Neuronal stem cell (in vitro differentiated cells): ENCODE measurements at regions not wholly inside any gene's neighbourhood (a gene's known extent, or its start where the extent isn't known, plus 50 kb on each side); places are given as distances from the start of the nearest gene placed in this dataset.

ENCODE experiments used
- DNase-seq: peaks from one replicate; pipeline ENCODE4 v3.0.0-alpha.2; 2013; ENCODE audit warnings: low spot score
- H2AFZ ChIP-seq: one replicate; pipeline ENCODE4 v1.6.1; 2013; ENCODE audit warnings: mild to moderate bottlenecking, low read length, inconsistent platforms
- H2AK5ac ChIP-seq: 2 replicates; pipeline ENCODE4 v1.6.1; 2013; ENCODE audit warnings: low read depth, mild to moderate bottlenecking, inconsistent platforms, low read length, moderate library complexity, mixed read lengths
- H2BK120ac ChIP-seq: 2 replicates; pipeline ENCODE4 v1.6.1; 2013; ENCODE audit warnings: low read depth, mild to moderate bottlenecking, inconsistent platforms, low read length, moderate library complexity, mixed read lengths
- H2BK12ac ChIP-seq: one replicate; pipeline ENCODE4 v1.6.1; 2013; ENCODE audit warnings: low read length, inconsistent platforms
- H2BK15ac ChIP-seq: 2 replicates; pipeline ENCODE4 v1.6.1; 2013; ENCODE audit warnings: mild to moderate bottlenecking, low read length, inconsistent platforms, mixed read lengths
- H2BK5ac ChIP-seq: one replicate; pipeline ENCODE4 v1.6.1; 2013; ENCODE audit warnings: inconsistent platforms, mild to moderate bottlenecking, low read length, moderate library complexity
- H3K14ac ChIP-seq: one replicate; pipeline ENCODE4 v1.6.1; 2013; ENCODE audit warnings: low read length, inconsistent platforms
- H3K18ac ChIP-seq: 2 replicates; pipeline ENCODE4 v1.6.1; 2013; ENCODE audit warnings: low read length, inconsistent platforms
- H3K23ac ChIP-seq: 2 replicates; pipeline ENCODE4 v1.6.1; 2013; ENCODE audit warnings: low read depth, mild to moderate bottlenecking, mixed read lengths, low read length, inconsistent platforms; ENCODE audit not compliant: poor library complexity
- H3K27ac ChIP-seq: replicated peaks from 3 replicates; pipeline ENCODE4 v1.5.1; 2013; ENCODE audit warnings: low read length, inconsistent platforms
- H3K27me3 ChIP-seq, 3 experiments: 2 replicates each; pipeline ENCODE4 v1.6.1; 2013; ENCODE audit warnings: low read length in 3 of 3, mild to moderate bottlenecking in 2 of 3, inconsistent platforms in 1 of 3, low read depth in 1 of 3, mixed read lengths in 1 of 3, moderate library complexity in 1 of 3; ENCODE audit not compliant: control insufficient read depth in 3 of 3, insufficient read depth in 3 of 3
- H3K36me3 ChIP-seq, 2 donors: replicated peaks in 1 of 2; 2 replicates each; pipeline ENCODE4 v1.6.1; 2013; ENCODE audit warnings: low read length in 2 of 2; ENCODE audit not compliant: control insufficient read depth in 2 of 2, insufficient read depth in 2 of 2
- H3K4ac ChIP-seq: 2 replicates; pipeline ENCODE4 v1.6.1; 2013; ENCODE audit warnings: inconsistent platforms, mild to moderate bottlenecking, low read length, moderate library complexity
- H3K4me1 ChIP-seq, 2 donors: 1 replicate in 1 of 2; 2 replicates in 1 of 2; pipeline ENCODE4 v1.6.1; 2013; ENCODE audit warnings: low read length in 2 of 2, low read depth in 1 of 2; ENCODE audit not compliant: control insufficient read depth in 2 of 2, insufficient read depth in 1 of 2
- H3K4me2 ChIP-seq: one replicate; pipeline ENCODE4 v1.6.1; 2013; ENCODE audit warnings: mild to moderate bottlenecking, low read length, inconsistent platforms; ENCODE audit not compliant: insufficient read depth, poor library complexity, severe bottlenecking
- H3K4me3 ChIP-seq, 2 donors: 2 replicates each; pipeline ENCODE4 v1.5.1; 2013; ENCODE audit warnings: low read length in 2 of 2, mild to moderate bottlenecking in 2 of 2, inconsistent platforms in 1 of 2, moderate library complexity in 1 of 2
- H3K79me1 ChIP-seq: one replicate; pipeline ENCODE4 v1.6.1; 2013; ENCODE audit warnings: low read depth, mild to moderate bottlenecking, inconsistent platforms, low read length, moderate library complexity
- H3K9ac ChIP-seq: one replicate; pipeline ENCODE4 v1.6.1; 2013; ENCODE audit warnings: mild to moderate bottlenecking, low read depth, low read length, inconsistent platforms; ENCODE audit not compliant: poor library complexity
- H3K9me3 ChIP-seq, 2 donors: replicated peaks in 1 of 2; 2 replicates each; pipeline versions ENCODE3 to v1.6.1; 2013; ENCODE audit warnings: low read length in 2 of 2, mild to moderate bottlenecking in 2 of 2, inconsistent platforms in 1 of 2, low read depth in 1 of 2, mixed read lengths in 1 of 2, moderate library complexity in 1 of 2; ENCODE audit not compliant: control insufficient read depth in 2 of 2, insufficient read depth in 1 of 2
- H4K8ac ChIP-seq: one replicate; pipeline ENCODE4 v1.6.1; 2013; ENCODE audit warnings: low read depth, mild to moderate bottlenecking, inconsistent platforms, low read length, moderate library complexity
- H4K91ac ChIP-seq: one replicate; pipeline ENCODE4 v1.6.1; 2013; ENCODE audit warnings: low read length, low read depth, mild to moderate bottlenecking, inconsistent platforms; ENCODE audit not compliant: poor library complexity
- WGBS, 2 donors: extraction: QIAGEN DNeasy Blood & Tissue Kit; methylation state at CpG; one replicate each; pipeline ENCODE4 v1.1.7; 2013; ENCODE audit warnings: missing lambda C conversion rate in 2 of 2, mixed read lengths in 1 of 2; ENCODE audit not compliant: insufficient read length in 2 of 2, insufficient replicate concordance in 1 of 2; ENCODE audit errors: extremely low coverage in 2 of 2; 5-methylcytosine and 5-hydroxymethylcytosine counted together

GRCh38 chr14:60356386-60356785, 107.4 kb downstream of the PPM1A start:
- peaks cover 0 to 82% (median 0%) of the 10 kb centered on the region in 3 experiments for H3K27me3 ChIP-seq

GRCh38 chr14:60356906-60357550, 108.0 kb downstream of the PPM1A start:
- Histone ChIP-seq H2BK15ac (no peak overlapping the region), H2AK5ac (no peak overlapping the region), H3K14ac (no peak overlapping the region), H3K27ac (peak overlapping the region; percentile 62), H3K27me3 (peaks cover 0 to 82% (median 0%) of the 10 kb centered on the region in 3 experiments), H2AFZ (no peak overlapping the region), H2BK5ac (no peak overlapping the region), H3K9me3 (no peaks in the 10 kb centered on the region), H3K18ac (no peak overlapping the region), H2BK12ac (no peak overlapping the region), H4K8ac (no peak overlapping the region), H3K79me1 (no peaks in the 10 kb centered on the region), H3K23ac (no peak overlapping the region), H3K9ac (no peak overlapping the region), H3K4ac (no peak overlapping the region), H3K4me3 (no peak overlapping the region), H3K36me3 (no peaks in the 10 kb centered on the region), H3K4me2 (no peak overlapping the region), H3K4me1 (peaks cover 12 to 15% of the 10 kb centered on the region in 2 donors), H4K91ac (no peak overlapping the region), H2BK120ac (no peak overlapping the region)
- WGBS, 2 donors: no CpG with 5 or more reads among the region's 10 CpGs
- DNase-seq: peak; percentile 71

More at GRCh38 chr14:60356386-60356785, 107.4 kb downstream of the PPM1A start:
- H3K4me2 ChIP-seq: peak overlapping the region; percentile 32
- no peak overlapping the region for H4K8ac ChIP-seq
- H3K9ac ChIP-seq: no peak overlapping the region
- H3K18ac ChIP-seq: no peak overlapping the region
- no peak for DNase-seq
- H2AFZ ChIP-seq: no peak overlapping the region
- WGBS, 2 donors: no CpG with 5 or more reads among the region's 3 CpGs
- no peak overlapping the region for H3K23ac ChIP-seq
- no peak overlapping the region for H2BK5ac ChIP-seq
- H3K4ac ChIP-seq: no peak overlapping the region
- H2BK120ac ChIP-seq: no peak overlapping the region
- no peaks in the 10 kb centered on the region for H3K79me1 ChIP-seq
- no peaks in the 10 kb centered on the region for H3K9me3 ChIP-seq
- no peak overlapping the region for H2BK15ac ChIP-seq
- no peak overlapping the region for H3K4me3 ChIP-seq
- no peaks in the 10 kb centered on the region for H3K36me3 ChIP-seq
- no peak overlapping the region for H2BK12ac ChIP-seq
- no peak overlapping the region for H4K91ac ChIP-seq
- peaks cover 12 to 15% of the 10 kb centered on the region in 2 donors for H3K4me1 ChIP-seq
- H2AK5ac ChIP-seq: no peak overlapping the region
- H3K27ac ChIP-seq: peak overlapping the region; percentile 63
- no peak overlapping the region for H3K14ac ChIP-seq

GRCh38 chr14:60357551-60358149, 108.6 kb downstream of the PPM1A start:
- Histone ChIP-seq H2BK120ac (no peak overlapping the region), H3K27ac (peak overlapping the region; percentile 26)

DNA sequence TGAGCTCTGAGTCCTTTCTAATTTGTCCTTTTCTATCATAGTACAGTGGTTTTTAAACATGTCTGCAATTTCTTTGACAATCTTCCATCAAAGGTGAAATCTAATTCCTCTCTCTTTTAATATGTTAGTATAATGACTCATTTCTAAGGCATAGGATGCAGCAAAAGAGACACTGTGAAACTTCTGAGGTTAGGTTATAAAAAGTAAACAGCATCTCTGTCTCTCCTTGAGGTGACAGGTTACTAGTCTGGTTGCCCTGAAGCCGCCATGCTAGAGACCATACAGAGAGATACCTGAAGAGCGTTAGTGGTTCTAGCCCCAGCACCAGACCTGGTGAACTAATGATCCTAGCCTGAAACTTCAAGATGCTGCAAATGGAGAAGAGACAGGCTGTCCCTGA, 114.3 kb downstream of the PPM1A start:
- Histone ChIP-seq H2AK5ac (no peak overlapping the region), H3K27me3 (peaks cover 0 to 86% (median 0%) of the 10 kb centered on the region in 3 experiments), H3K14ac (no peak overlapping the region), H3K79me1 (no peaks in the 10 kb centered on the region), H3K9ac (no peak overlapping the region), H4K91ac (no peak overlapping the region), H3K18ac (no peak overlapping the region), H3K23ac (no peak overlapping the region), H2AFZ (no peak overlapping the region), H4K8ac (no peak overlapping the region), H3K27ac (no peak overlapping the region), H3K4ac (no peak overlapping the region), H3K4me1 (no peaks in the 10 kb centered on the region), H3K9me3 (no peaks in the 10 kb centered on the region), H2BK5ac (no peak overlapping the region), H2BK12ac (no peak overlapping the region), H3K4me2 (no peak overlapping the region), H2BK120ac (no peak overlapping the region), H3K36me3 (no peaks in the 10 kb centered on the region), H3K4me3 (no peak overlapping the region), H2BK15ac (no peak overlapping the region)
- WGBS, 2 donors: no CpG with 5 or more reads among the region's 2 CpGs
- DNase-seq: no peak

More at GRCh38 chr14:60357551-60358149, 108.6 kb downstream of the PPM1A start:
- no peak overlapping the region for H3K14ac ChIP-seq
- H2AK5ac ChIP-seq: no peak overlapping the region
- no peak overlapping the region for H4K91ac ChIP-seq
- H3K79me1 ChIP-seq: no peaks in the 10 kb centered on the region
- no peak overlapping the region for H2BK15ac ChIP-seq
- H3K23ac ChIP-seq: no peak overlapping the region
- H3K4me1 ChIP-seq: peaks cover 12 to 15% of the 10 kb centered on the region in 2 donors
- H3K18ac ChIP-seq: no peak overlapping the region
- no peak overlapping the region for H3K4ac ChIP-seq
- no peak overlapping the region for H2AFZ ChIP-seq
- H3K27me3 ChIP-seq: peaks cover 0 to 82% (median 0%) of the 10 kb centered on the region in 3 experiments
- H3K9me3 ChIP-seq: no peaks in the 10 kb centered on the region
- H2BK5ac ChIP-seq: no peak overlapping the region
- no peak overlapping the region for H3K4me3 ChIP-seq
- H3K36me3 ChIP-seq: no peaks in the 10 kb centered on the region
- H2BK12ac ChIP-seq: no peak overlapping the region
- no peak overlapping the region for H3K4me2 ChIP-seq
- H4K8ac ChIP-seq: no peak overlapping the region
- no CpG with 5 or more reads among the region's 3 CpGs for WGBS, 2 donors
- H3K9ac ChIP-seq: no peak overlapping the region
- DNase-seq: no peak
